ENCODE measurements at regions not wholly inside any gene's neighbourhood (a gene's known extent, or its start where the extent isn't known, plus 50 kb on each side); places are given as distances from the start of the nearest gene placed in this dataset.

- TF ChIP-seq ARID2 (CRISPR knock-in tag; IDR thresholded peaks at IDR 0.05; ENCODE audit: borderline replicate concordance) (no peak), CTCF (CRISPR knock-in tag; IDR thresholded peaks at IDR 0.05) (no peak), ZNF367 (CRISPR knock-in tag; IDR thresholded peaks at IDR 0.05; ENCODE audit: borderline replicate concordance) (no peak), KLF9 (CRISPR knock-in tag; IDR thresholded peaks at IDR 0.05; ENCODE audit: low read depth) (no peak), POLR2AphosphoS5 (IDR thresholded peaks at IDR 0.05; ENCODE audit: low read depth, low read length) (no peak), MAZ (IDR thresholded peaks at IDR 0.05; ENCODE audit: borderline replicate concordance, low read depth, low read length) (no peak), MAZ (CRISPR knock-in tag; IDR thresholded peaks at IDR 0.05; ENCODE audit: low read depth) (no peak), E2F5 (CRISPR knock-in tag; conservative IDR thresholded peaks at IDR 0.05) (no peak), AKAP8 (CRISPR knock-in tag; IDR thresholded peaks at IDR 0.05) (no peak), HNF4A (CRISPR knock-in tag; IDR thresholded peaks at IDR 0.05) (no peak), USF2 (IDR thresholded peaks at IDR 0.05; ENCODE audit: low read depth, low read length) (no peak), USF2 (CRISPR knock-in tag; IDR thresholded peaks at IDR 0.05; ENCODE audit: borderline replicate concordance) (no peak)
These were observed 63.5 kb upstream of the ASCC3 start for GRCh38 chr6:100944644-100945043.
